ENCODE measurements at regions not wholly inside any gene's neighbourhood (a gene's known extent, or its start where the extent isn't known, plus 50 kb on each side); places are given as distances from the start of the nearest gene placed in this dataset.

DNA sequence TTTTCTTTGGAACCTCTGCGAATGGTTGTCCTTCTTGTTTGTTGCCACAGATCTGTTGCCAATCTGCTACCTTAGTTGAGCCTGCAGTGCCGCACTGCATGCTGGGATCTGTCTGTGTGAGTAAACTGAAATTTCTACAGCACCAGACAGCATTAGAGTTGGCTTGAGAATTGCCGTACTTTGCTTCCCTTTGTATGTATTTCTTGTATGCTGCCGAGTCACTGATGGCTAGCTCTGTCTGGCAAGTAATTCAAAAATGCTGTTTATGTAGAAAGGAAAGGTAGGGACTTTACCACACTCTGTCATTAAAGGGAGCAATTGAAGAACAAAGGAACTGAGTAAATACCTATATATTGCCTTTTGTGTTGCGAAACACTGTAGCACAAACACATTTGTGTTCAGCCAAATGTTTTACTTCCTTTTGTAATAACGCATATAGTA is 857.4 kb downstream of the USP25 start:
- Histone ChIP-seq H3K9me3 (no peaks in the 10 kb centered on the region), H3K27ac (peak overlapping the region; percentile 59 to 67), H3K36me3 (no peaks in the 10 kb centered on the region), H3K4me1 (replicated peaks) (no peaks in the 10 kb centered on the region), H3K27me3 (replicated peaks; ENCODE audit: insufficient read depth) (no peaks in the 10 kb centered on the region), H3K4me3 (peak overlapping the region; percentile 11 to 22)
- peak; percentile 84 for DNase-seq (ENCODE audit: low spot score)
- 21% methylated on average over 6 of the region's 6 CpGs for WGBS
- TF ChIP-seq POLR2AphosphoS5 (IDR thresholded peaks at IDR 0.05), result peak; percentile 87
- TF ChIP-seq, protein P1, sequence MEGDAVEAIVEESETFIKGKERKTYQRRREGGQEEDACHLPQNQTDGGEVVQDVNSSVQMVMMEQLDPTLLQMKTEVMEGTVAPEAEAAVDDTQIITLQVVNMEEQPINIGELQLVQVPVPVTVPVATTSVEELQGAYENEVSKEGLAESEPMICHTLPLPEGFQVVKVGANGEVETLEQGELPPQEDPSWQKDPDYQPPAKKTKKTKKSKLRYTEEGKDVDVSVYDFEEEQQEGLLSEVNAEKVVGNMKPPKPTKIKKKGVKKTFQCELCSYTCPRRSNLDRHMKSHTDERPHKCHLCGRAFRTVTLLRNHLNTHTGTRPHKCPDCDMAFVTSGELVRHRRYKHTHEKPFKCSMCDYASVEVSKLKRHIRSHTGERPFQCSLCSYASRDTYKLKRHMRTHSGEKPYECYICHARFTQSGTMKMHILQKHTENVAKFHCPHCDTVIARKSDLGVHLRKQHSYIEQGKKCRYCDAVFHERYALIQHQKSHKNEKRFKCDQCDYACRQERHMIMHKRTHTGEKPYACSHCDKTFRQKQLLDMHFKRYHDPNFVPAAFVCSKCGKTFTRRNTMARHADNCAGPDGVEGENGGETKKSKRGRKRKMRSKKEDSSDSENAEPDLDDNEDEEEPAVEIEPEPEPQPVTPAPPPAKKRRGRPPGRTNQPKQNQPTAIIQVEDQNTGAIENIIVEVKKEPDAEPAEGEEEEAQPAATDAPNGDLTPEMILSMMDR (IDR thresholded peaks at IDR 0.05), result no peak
- no peak for TF ChIP-seq POLR2A (IDR thresholded peaks at IDR 0.05)
- intact Hi-C loops (cut with DNase I), result no loop called here

DNA sequence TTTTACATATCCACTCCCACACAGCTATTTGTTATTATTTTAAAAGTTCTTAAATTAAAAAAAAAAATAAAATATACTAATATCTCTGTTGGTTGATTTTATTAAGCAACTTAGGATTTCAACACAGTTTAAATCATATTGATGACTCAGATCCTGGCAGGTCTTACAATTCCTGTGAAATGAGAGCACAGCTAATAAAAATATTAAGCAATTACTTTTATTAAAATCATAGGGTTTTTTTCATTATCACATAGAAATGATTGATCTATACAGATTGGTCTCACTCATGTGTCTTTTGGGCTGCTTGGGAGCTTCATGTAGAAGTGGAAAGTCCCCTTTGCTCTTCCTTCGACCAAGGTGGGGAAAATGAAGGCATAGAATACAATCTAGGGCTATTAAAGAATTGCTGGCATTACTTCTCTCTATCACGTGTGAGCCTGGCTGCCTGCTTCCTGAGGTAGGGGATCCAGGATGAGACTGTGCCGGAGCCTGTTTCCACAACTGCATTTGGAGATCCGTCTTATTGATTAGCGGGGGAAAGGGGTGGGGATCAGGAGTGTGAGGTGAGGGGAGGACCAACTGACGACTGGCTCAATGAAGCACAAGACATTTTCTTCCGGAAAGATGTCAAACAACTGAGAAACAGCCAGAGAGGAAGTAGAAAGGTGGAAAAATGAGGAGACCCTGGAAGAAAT is 858.0 kb downstream of the USP25 start:
- H3K4me1 ChIP-seq (replicated peaks), result no peaks in the 10 kb centered on the region
- H3K9me3 ChIP-seq, result no peaks in the 10 kb centered on the region
- 23% methylated on average over 7 of the region's 7 CpGs for WGBS
- no peaks in the 10 kb centered on the region for H3K36me3 ChIP-seq
- H3K27ac ChIP-seq, result peak overlapping the region; percentile 59 to 67
- TF ChIP-seq POLR2A (IDR thresholded peaks at IDR 0.05) (no peak), POLR2AphosphoS5 (IDR thresholded peaks at IDR 0.05) (no peak)
- TF ChIP-seq, protein P1 (IDR thresholded peaks at IDR 0.05), result no peak
- intact Hi-C loops (cut with DNase I), result no loop called here
- peak overlapping the region; percentile 19 to 22 for H3K4me3 ChIP-seq
- no peaks in the 10 kb centered on the region for H3K27me3 ChIP-seq (replicated peaks; ENCODE audit: insufficient read depth)
- DNase-seq (ENCODE audit: low spot score), result peak; percentile 13

DNA sequence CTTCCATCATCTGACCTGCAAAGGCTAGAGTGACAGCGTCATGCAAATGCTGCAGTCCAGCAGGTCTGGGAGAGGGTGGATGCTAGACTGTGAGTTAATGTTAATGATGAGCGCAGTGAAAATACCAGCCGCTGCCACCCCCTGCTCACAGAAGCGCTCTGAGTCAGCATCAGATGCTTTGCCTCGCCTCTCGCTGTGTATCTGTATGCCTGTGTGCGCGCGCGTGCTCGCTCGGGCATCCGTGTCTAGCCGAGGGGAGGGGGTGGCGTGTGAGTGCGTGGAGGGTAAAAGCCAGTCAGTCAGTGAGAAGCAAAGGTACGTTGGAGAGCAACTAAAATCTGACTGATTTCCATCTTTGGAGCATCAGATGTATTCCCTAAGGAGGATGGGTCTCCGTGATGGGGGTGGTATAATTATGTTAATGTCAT is 858.7 kb downstream of the USP25 start:
- H3K4me3 ChIP-seq, result peak overlapping the region; percentile 19 to 22
- no peaks in the 10 kb centered on the region for H3K27me3 ChIP-seq (replicated peaks; ENCODE audit: insufficient read depth)
- H3K27ac ChIP-seq, result peak overlapping the region; percentile 59 to 67
- WGBS, result 15% methylated on average over 18 of the region's 18 CpGs
- intact Hi-C loops (cut with DNase I), result no loop called here
- no peaks in the 10 kb centered on the region for H3K36me3 ChIP-seq
- H3K4me1 ChIP-seq (replicated peaks), result no peaks in the 10 kb centered on the region
- TF ChIP-seq POLR2AphosphoS5 (IDR thresholded peaks at IDR 0.05), result peak; percentile 30
- TF ChIP-seq, protein P1 (IDR thresholded peaks at IDR 0.05), result no peak
- no peaks in the 10 kb centered on the region for H3K9me3 ChIP-seq
- peak; percentile 51 for DNase-seq (ENCODE audit: low spot score)

DNA sequence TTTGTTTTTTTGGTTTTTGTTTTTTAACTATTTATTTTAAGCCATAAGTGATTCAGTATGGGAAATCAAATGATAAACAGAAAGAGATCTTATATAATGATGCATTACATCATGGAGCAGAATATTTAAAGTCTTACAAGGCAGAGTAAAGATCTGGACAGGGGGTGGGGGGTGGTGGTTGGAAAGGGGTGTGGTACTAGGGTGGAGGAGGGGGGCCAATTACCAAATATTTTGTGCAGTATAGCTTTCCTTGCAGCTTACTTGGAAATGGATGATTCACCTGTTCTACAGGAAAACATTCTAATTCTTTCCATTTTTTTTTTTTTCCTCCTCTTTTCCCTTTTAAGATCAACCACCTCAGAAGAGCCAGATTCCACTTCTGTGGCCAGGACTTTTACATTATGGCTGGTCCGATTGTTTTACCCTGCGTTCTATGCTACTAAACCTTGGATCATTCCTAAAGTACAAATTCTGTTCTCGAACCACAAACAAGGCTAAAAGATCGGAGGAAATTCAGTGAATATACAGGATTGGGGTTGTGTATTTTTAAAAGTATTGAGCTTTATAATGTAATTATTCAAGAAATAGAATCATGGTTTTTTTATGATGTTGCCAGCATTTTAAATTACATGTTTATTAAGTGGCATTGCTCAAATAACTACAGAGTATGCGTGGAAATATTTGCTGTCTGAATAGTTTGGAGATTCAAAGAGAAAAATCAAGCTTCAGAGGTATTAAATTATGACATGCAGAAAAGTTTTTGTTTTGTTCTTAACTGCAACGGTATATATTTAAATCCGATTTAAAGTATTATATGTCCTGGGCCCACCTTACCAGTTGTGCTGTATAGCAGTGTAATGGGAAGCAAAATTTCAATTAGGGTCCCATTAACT is 859.5 kb downstream of the USP25 start:
- H3K9me3 ChIP-seq, result no peaks in the 10 kb centered on the region
- no peak for DNase-seq (ENCODE audit: low spot score)
- no peak overlapping the region for H3K4me3 ChIP-seq
- TF ChIP-seq POLR2AphosphoS5 (IDR thresholded peaks at IDR 0.05), result no peak
- TF ChIP-seq POLR2A (IDR thresholded peaks at IDR 0.05), result no peak
- TF ChIP-seq, protein P1 (IDR thresholded peaks at IDR 0.05), result no peak
- H3K27me3 ChIP-seq (replicated peaks; ENCODE audit: insufficient read depth), result no peaks in the 10 kb centered on the region
- intact Hi-C loops (cut with DNase I), result no loop called here
- H3K27ac ChIP-seq, result peak overlapping the region in 1 of 2 donors; percentile 59
- 73% methylated on average over 7 of the region's 7 CpGs for WGBS
- no peaks in the 10 kb centered on the region for H3K36me3 ChIP-seq
- H3K4me1 ChIP-seq (replicated peaks), result no peaks in the 10 kb centered on the region

Measured in prostate gland (tissue), 2 donors.